SK-N-MC (cell line): ENCODE measurements at regions not wholly inside any gene's neighbourhood (a gene's known extent, or its start where the extent isn't known, plus 50 kb on each side); places are given as distances from the start of the nearest gene placed in this dataset.

Source experiments
- EZH2 ChIP-seq: fragments of 200-600 bp; sonication (generic); IDR thresholded peaks from one replicate; pipeline ENCODE4 v1.6.1; 2017; ENCODE audit warnings: antibody characterized with exemption
- POLR2AphosphoS5 ChIP-seq: IDR thresholded peaks from 2 replicates; pipeline ENCODE4 v1.6.1; 2012; ENCODE audit warnings: mild to moderate bottlenecking, low read depth, low read length, borderline replicate concordance

- no peak for TF ChIP-seq POLR2AphosphoS5
- TF ChIP-seq EZH2: no peak
Measured at GRCh38 chr2:162919111-162919510, 80.5 kb upstream of the KCNH7 start.
